GM23248 (cell line): ENCODE measurements at regions not wholly inside any gene's neighbourhood (a gene's known extent, or its start where the extent isn't known, plus 50 kb on each side); places are given as distances from the start of the nearest gene placed in this dataset.

Source experiments
- EZH2 ChIP-seq: fragments of 200-600 bp; sonication (generic); IDR thresholded peaks from 2 replicates; pipeline ENCODE4 v1.6.1; 2018; ENCODE audit warnings: antibody characterized with exemption, mild to moderate bottlenecking; ENCODE audit not compliant: insufficient read depth, poor library complexity, severe bottlenecking
- EZH2phosphoT487 ChIP-seq: fragments of 200-600 bp; sonication (generic); IDR thresholded peaks from 2 replicates; pipeline ENCODE4 v1.6.1; 2018; ENCODE audit warnings: antibody characterized with exemption, moderate library complexity, mild to moderate bottlenecking, low read depth; ENCODE audit not compliant: insufficient read depth

DNA sequence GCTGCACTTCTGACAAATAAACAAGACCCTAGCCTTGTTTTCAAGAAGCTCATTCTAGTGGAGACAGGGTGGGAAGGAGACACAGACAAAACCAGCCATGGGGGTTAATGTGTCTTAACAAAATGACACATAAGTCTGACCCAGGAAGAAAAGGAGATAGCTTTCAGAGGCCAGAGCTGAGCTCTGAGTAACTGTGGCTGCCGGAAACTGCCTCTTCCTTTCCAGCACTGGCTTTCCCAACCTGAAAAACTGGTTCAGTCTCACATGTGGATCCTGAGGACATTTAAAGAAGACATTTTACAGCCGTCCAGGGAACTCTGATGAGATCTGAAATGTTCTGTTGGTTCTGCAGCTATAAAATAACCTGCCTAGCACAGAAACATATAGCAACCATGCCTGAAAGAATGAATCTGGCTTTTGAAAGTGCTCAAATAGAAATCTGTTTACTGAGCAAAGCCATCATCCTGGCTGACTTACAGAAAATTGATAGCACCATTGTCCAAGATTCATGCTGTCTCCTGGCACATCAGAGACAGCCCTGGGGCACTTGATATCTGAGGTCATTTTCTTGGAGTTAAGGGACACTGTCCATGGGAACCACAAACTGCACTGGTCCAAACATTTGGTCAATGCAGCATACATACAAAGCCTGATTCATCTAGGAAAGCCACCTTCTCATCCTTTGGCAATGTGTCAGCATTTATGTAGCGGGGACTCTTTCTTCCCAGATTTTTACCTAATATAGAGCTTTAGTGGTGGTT, 83.2 kb upstream of the PAX1 start:
- TF ChIP-seq EZH2, result no peak
- no peak for TF ChIP-seq EZH2phosphoT487
